A673 (cell line): ENCODE measurements at regions not wholly inside any gene's neighbourhood (a gene's known extent, or its start where the extent isn't known, plus 50 kb on each side); places are given as distances from the start of the nearest gene placed in this dataset.

Experiments used
- BruUV-seq: library from RNA; stranded (reverse); fragments of 400-500 nt; replicated peaks from 2 replicates; lab custom pipeline; 2021; lab: Mats Ljungman, UMichigan
- CTCF ChIA-PET: fragments of 300-600 bp; sonication (Branson Sonifier 250); formaldehyde crosslinking; loops from one replicate; lab custom pipeline; 2022; ENCODE audit warnings: antibody characterized with exemption; lab: Charles Lee
- POLR2A ChIA-PET: fragments of 300-600 bp; sonication (Branson Sonifier 250); formaldehyde crosslinking; loops from one replicate; lab custom pipeline; 2022; ENCODE audit warnings: antibody characterized with exemption; ENCODE audit not compliant: low non-redundant PET; lab: Charles Lee
- DNase-seq: peaks from one replicate; pipeline ENCODE4 v3.0.0-alpha.2; 2015; ENCODE audit warnings: low spot score
- H3K27ac ChIP-seq: fragments of 200-600 bp; sonication (generic); 2 replicates; pipeline ENCODE4 v1.5.1; 2016; ENCODE audit warnings: mixed run types, low read depth, mild to moderate bottlenecking, mixed read lengths, antibody characterized with exemption, low read length; ENCODE audit not compliant: poor library complexity, severe bottlenecking
- H3K27me3 ChIP-seq: fragments of 200-600 bp; sonication (generic); replicated peaks from 2 replicates; pipeline ENCODE4 v1.6.1; 2017; ENCODE audit warnings: mixed run types, low read depth, mild to moderate bottlenecking, mixed read lengths, antibody characterized with exemption, low read length; ENCODE audit not compliant: insufficient read depth, poor library complexity
- H3K36me3 ChIP-seq: fragments of 200-600 bp; sonication (generic); 2 replicates; pipeline ENCODE4 v1.6.1; 2016; ENCODE audit warnings: mixed run types, mild to moderate bottlenecking, mixed read lengths, antibody characterized with exemption, low read length; ENCODE audit not compliant: insufficient read depth, poor library complexity, severe bottlenecking
- H3K4me1 ChIP-seq: fragments of 200-600 bp; sonication (generic); 2 replicates; pipeline ENCODE4 v1.6.1; 2017; ENCODE audit warnings: mixed run types, mild to moderate bottlenecking, mixed read lengths, antibody characterized with exemption, low read length; ENCODE audit not compliant: insufficient read depth, poor library complexity, severe bottlenecking
- H3K4me3 ChIP-seq: fragments of 200-600 bp; sonication (generic); 2 replicates; pipeline ENCODE4 v1.5.1; 2016; ENCODE audit warnings: low read depth, mixed run types, mild to moderate bottlenecking, mixed read lengths, low read length; ENCODE audit not compliant: poor library complexity, severe bottlenecking
- H3K9me3 ChIP-seq: fragments of 200-600 bp; sonication (generic); 2 replicates; pipeline ENCODE4 v1.6.1; 2016; ENCODE audit warnings: mixed run types, low read depth, mild to moderate bottlenecking, mixed read lengths, antibody characterized with exemption, low read length; ENCODE audit not compliant: poor library complexity, severe bottlenecking
- CTCF ChIP-seq: fragments of 300-800, 200-600 bp; sonication (generic); conservative IDR thresholded peaks from 2 replicates; pipeline ENCODE4 v1.5.1; 2017; ENCODE audit warnings: low read depth, mild to moderate bottlenecking, antibody characterized with exemption, low read length, moderate library complexity, mixed read lengths
- EZH2 ChIP-seq: fragments of 200-600 bp; sonication (generic); IDR thresholded peaks from 2 replicates; pipeline ENCODE4 v1.6.1; 2017; ENCODE audit warnings: borderline replicate concordance, low read depth, mild to moderate bottlenecking, mixed read lengths, antibody characterized with exemption, low read length; ENCODE audit not compliant: poor library complexity, severe bottlenecking
- intact Hi-C: fragments of 100-400 bp; cut with micrococcal nuclease; formaldehyde crosslinking; loops from one replicate; pipeline ENCODE4 v1.10.0; 2022; ENCODE audit not compliant: unreplicated experiment

GRCh38 chr9:109843641-109844040 is 63.6 kb downstream of the PALM2AKAP2 start:
- no TSS peak for BruUV-seq
- CTCF ChIA-PET, result interaction anchor here (0.5 kb wide), 1 partner anchor 24 kb away, joined by 4 read pairs; no protein-coding TSS in a partner anchor
- H3K4me1 ChIP-seq, result no peaks in the 10 kb centered on the region

DNA sequence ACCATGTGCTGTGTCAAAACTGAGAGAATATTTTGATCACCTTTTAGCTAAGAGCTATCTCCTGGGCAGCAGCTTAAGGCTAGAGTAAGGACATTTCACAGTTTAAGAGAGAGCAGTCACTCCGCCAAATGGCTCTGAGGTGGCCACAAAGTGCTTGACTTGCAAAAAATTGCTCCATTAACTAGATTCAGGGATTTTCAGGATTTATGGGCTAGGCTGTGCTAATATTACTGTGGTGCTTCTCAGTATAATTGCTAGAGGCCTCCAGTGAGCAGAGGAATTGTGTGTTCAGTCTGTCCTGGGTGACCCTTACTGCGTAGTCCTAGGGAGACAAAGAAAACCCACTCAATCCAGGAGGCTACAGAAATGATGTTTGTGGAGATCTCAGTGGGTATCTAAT is 65.2 kb downstream of the PALM2AKAP2 start:
- H3K27me3 ChIP-seq, result no peaks in the 10 kb centered on the region
- no peak for TF ChIP-seq CTCF
- TF ChIP-seq EZH2, result no peak
- H3K9me3 ChIP-seq, result no peaks in the 10 kb centered on the region
- H3K36me3 ChIP-seq, result no peaks in the 10 kb centered on the region
- BruUV-seq, result no TSS peak
- CTCF ChIA-PET, result no interaction called here
- no peak overlapping the region for H3K27ac ChIP-seq
- H3K4me1 ChIP-seq, result no peaks in the 10 kb centered on the region
- no peak for DNase-seq
- POLR2A ChIA-PET, result no interaction called here
- H3K4me3 ChIP-seq, result no peak overlapping the region
- intact Hi-C loops, result no loop called here

More at GRCh38 chr9:109843641-109844040, 63.6 kb downstream of the PALM2AKAP2 start:
- Histone ChIP-seq H3K9me3 (no peaks in the 10 kb centered on the region), H3K27ac (no peak overlapping the region), H3K27me3 (no peaks in the 10 kb centered on the region), H3K36me3 (no peaks in the 10 kb centered on the region), H3K4me3 (no peak overlapping the region)
- no peak for DNase-seq
- TF ChIP-seq CTCF (no peak), EZH2 (no peak)
- POLR2A ChIA-PET, result no interaction called here
- intact Hi-C loops, result no loop called here

- H3K4me1 ChIP-seq, result no peaks in the 10 kb centered on the region
- POLR2A ChIA-PET, result no interaction called here
- TF ChIP-seq EZH2 (no peak), CTCF (no peak)
- H3K9me3 ChIP-seq, result no peaks in the 10 kb centered on the region
- no peak overlapping the region for H3K4me3 ChIP-seq
- H3K36me3 ChIP-seq, result no peaks in the 10 kb centered on the region
- CTCF ChIA-PET, result no interaction called here
- H3K27ac ChIP-seq, result no peak overlapping the region
- DNase-seq, result no peak
- intact Hi-C loops, result no loop called here
- BruUV-seq, result no TSS peak
- no peaks in the 10 kb centered on the region for H3K27me3 ChIP-seq
Observed at GRCh38 chr9:109846776-109847175, 66.8 kb downstream of the PALM2AKAP2 start.
